GM23248 (cell line): ENCODE measurements at regions not wholly inside any gene's neighbourhood (a gene's known extent, or its start where the extent isn't known, plus 50 kb on each side); places are given as distances from the start of the nearest gene placed in this dataset.

ENCODE experiments used
- DNase-seq: peaks from one replicate; pipeline ENCODE4 v3.0.0-alpha.2; 2015
- H2AFZ ChIP-seq: fragments of 200-600 bp; sonication (generic); 2 replicates; pipeline ENCODE4 v1.6.1; 2016; ENCODE audit warnings: antibody characterized with exemption
- H3F3A ChIP-seq: fragments of 200-600 bp; sonication (generic); 2 replicates; pipeline ENCODE4 v1.6.1; 2016; ENCODE audit warnings: mild to moderate bottlenecking, antibody characterized with exemption, mixed run types; ENCODE audit not compliant: insufficient read depth
- H3K27ac ChIP-seq: fragments of 200-600 bp; sonication (generic); 2 replicates; pipeline ENCODE4 v1.5.1; 2016; ENCODE audit warnings: mild to moderate bottlenecking
- H3K27me3 ChIP-seq: fragments of 200-600 bp; sonication (generic); replicated peaks from 2 replicates; pipeline ENCODE4 v1.6.1; 2016; ENCODE audit warnings: mild to moderate bottlenecking; ENCODE audit not compliant: insufficient read depth
- H3K36me3 ChIP-seq: fragments of 200-600 bp; sonication (generic); 2 replicates; pipeline ENCODE4 v1.6.1; 2016; ENCODE audit warnings: low read depth, mild to moderate bottlenecking
- H3K4me1 ChIP-seq: fragments of 200-600 bp; sonication (generic); 2 replicates; pipeline ENCODE4 v1.6.1; 2016; ENCODE audit warnings: mild to moderate bottlenecking; ENCODE audit not compliant: insufficient read depth
- H3K4me2 ChIP-seq: fragments of 200-600 bp; sonication (generic); one replicate; pipeline ENCODE4 v1.6.1; 2016; ENCODE audit warnings: mild to moderate bottlenecking; ENCODE audit not compliant: unreplicated experiment
- H3K4me3 ChIP-seq: fragments of 200-600 bp; sonication (generic); 2 replicates; pipeline ENCODE4 v1.5.1; 2016; ENCODE audit warnings: mild to moderate bottlenecking
- H3K79me2 ChIP-seq: fragments of 200-600 bp; sonication (generic); 2 replicates; pipeline ENCODE4 v1.6.1; 2016; ENCODE audit warnings: mild to moderate bottlenecking; ENCODE audit not compliant: insufficient read depth
- H3K9ac ChIP-seq: fragments of 200-600 bp; sonication (generic); 2 replicates; pipeline ENCODE4 v1.6.1; 2016; ENCODE audit warnings: mild to moderate bottlenecking
- H3K9me2 ChIP-seq: fragments of 200-600 bp; sonication (generic); 2 replicates; pipeline ENCODE4 v1.6.1; 2016; ENCODE audit warnings: mixed run types, mild to moderate bottlenecking, moderate library complexity; ENCODE audit not compliant: insufficient read depth
- H3K9me3 ChIP-seq: fragments of 200-600 bp; sonication (generic); one replicate; pipeline ENCODE4 v1.6.1; 2017; ENCODE audit warnings: low read depth
- H4K20me1 ChIP-seq: fragments of 200-600 bp; sonication (generic); 2 replicates; pipeline ENCODE4 v1.6.0; 2016; ENCODE audit not compliant: insufficient read depth
- EZH2 ChIP-seq: fragments of 200-600 bp; sonication (generic); IDR thresholded peaks from 2 replicates; pipeline ENCODE4 v1.6.1; 2018; ENCODE audit warnings: antibody characterized with exemption, mild to moderate bottlenecking; ENCODE audit not compliant: insufficient read depth, poor library complexity, severe bottlenecking
- EZH2phosphoT487 ChIP-seq: fragments of 200-600 bp; sonication (generic); IDR thresholded peaks from 2 replicates; pipeline ENCODE4 v1.6.1; 2018; ENCODE audit warnings: antibody characterized with exemption, moderate library complexity, mild to moderate bottlenecking, low read depth; ENCODE audit not compliant: insufficient read depth
- WGBS, 2 experiments: methylation state at CpG; one replicate each; pipeline ENCODE4 v1.1.6; 2015 to 2017; ENCODE audit warnings: low lambda C conversion rate in 2 of 2, low coverage in 1 of 2; ENCODE audit errors: missing lambda C conversion rate in 2 of 2; 5-methylcytosine and 5-hydroxymethylcytosine counted together
- in situ Hi-C: fragments of 300-500 bp; cut with MboI; formaldehyde crosslinking; loops from 2 replicates; pipeline ENCODE4 v1.15.0; 2020

DNA sequence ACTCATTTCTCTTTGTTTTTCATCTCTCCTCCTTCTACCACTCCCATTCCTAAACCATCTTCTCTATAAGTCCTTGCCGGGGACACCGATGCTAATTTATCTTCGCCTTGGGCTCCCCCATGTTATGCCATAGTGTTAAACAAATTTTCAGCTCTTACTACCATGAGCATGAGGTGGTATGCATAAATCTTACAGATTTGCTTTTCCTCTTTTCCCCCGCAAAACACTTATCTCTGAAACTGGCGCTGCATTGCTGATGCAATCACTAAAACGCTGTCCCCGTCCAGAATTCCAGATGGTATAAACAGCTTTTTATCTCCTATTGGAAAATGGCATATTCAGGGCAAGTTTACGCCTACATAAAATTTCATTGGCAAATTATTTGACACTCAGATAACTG is 673.6 kb upstream of the CDH8 start:
- in situ Hi-C loops, result no loop called here

DNA sequence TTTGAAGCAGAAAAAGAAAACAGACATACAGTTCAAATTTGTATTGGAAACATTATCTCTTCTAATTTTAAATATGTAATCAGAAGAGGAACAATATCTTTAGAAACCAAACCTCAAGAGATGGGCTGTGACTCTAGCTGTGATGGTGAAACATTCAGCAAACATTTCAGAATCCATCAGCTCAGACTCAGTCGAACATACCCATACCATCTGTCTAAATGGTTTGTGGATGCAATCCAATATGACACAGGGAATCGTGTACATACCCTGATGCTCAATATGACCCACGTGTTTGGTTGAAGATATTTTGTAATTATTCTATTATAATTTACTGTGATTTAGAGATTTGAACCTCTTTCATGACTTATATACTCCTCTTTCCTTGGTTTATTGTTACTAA is 665.2 kb upstream of the CDH8 start:
- Histone ChIP-seq H3K27me3 (no peaks in the 10 kb centered on the region), H3K4me1 (no peaks in the 10 kb centered on the region), H4K20me1 (no peaks in the 10 kb centered on the region), H3K9me3 (no peaks in the 10 kb centered on the region), H3K79me2 (no peaks in the 10 kb centered on the region), H3F3A (no peaks in the 10 kb centered on the region), H2AFZ (no peak overlapping the region), H3K9ac (no peak overlapping the region), H3K27ac (no peak overlapping the region), H3K36me3 (no peaks in the 10 kb centered on the region), H3K4me3 (no peak overlapping the region), H3K4me2 (no peak overlapping the region), H3K9me2 (no peaks in the 10 kb centered on the region)
- no peak for TF ChIP-seq EZH2
- TF ChIP-seq EZH2phosphoT487, result no peak
- no peak for DNase-seq
- 1 to 3% methylated on average over 3 of the region's 3 CpGs for WGBS, 2 experiments
- in situ Hi-C loops, result no loop called here

More for the DNA sequence above, 673.6 kb upstream of the CDH8 start:
- WGBS, 2 experiments, result 69 to 72% methylated on average over 8 of the region's 8 CpGs
- Histone ChIP-seq H3K4me1 (no peaks in the 10 kb centered on the region), H3K27ac (no peak overlapping the region), H3K4me2 (no peak overlapping the region), H3K36me3 (no peaks in the 10 kb centered on the region), H3F3A (no peaks in the 10 kb centered on the region), H3K27me3 (no peaks in the 10 kb centered on the region), H3K79me2 (no peaks in the 10 kb centered on the region), H3K9ac (no peak overlapping the region), H2AFZ (no peak overlapping the region), H3K9me2 (no peaks in the 10 kb centered on the region), H3K9me3 (no peaks in the 10 kb centered on the region), H3K4me3 (no peak overlapping the region), H4K20me1 (no peaks in the 10 kb centered on the region)
- TF ChIP-seq EZH2 (no peak), EZH2phosphoT487 (no peak)
- no peak for DNase-seq

DNA sequence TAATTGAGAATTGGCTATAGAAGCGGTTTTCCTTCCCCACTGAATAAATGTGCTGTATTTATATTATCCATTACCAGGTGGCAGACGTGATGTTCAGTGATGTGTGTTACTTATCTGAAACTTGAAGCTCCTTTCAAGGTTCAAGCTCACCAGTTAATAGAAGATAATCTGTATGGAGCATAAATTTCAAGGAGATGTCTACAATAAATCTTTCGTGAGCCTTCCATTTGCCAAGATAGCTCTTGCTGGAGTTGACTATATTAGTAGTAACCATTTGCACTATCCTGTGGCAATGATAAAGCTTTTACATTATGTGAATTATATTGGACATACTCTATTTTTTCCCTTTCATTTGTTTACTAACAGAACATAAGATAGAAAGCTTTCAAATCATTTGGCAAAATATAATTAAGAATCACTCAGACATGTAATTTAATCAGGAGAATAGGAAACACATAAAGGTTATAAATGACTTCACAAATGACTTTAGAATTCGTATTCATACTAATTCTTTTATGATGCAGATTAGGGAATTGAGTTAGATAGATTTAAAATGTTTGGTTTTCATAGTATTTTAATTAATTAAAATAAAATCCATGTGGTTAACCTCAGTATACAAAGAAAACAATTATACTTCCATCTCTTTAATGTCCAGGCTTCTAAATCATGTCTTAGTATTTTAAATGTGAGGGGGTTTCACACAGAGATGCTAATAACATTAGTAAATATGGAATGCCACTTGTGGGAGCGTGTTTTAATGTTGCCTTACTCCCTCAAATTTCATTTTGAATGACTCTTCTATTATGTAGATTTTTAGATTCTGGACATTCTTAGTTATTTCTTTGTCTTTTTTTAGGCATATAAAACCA is 664.4 kb upstream of the CDH8 start:
- in situ Hi-C loops, result no loop called here
- no peak for DNase-seq
- Histone ChIP-seq H3K4me3 (no peak overlapping the region), H3K9me3 (no peaks in the 10 kb centered on the region), H3K27me3 (no peaks in the 10 kb centered on the region), H3K9ac (no peak overlapping the region), H2AFZ (no peak overlapping the region), H3F3A (no peaks in the 10 kb centered on the region), H3K27ac (no peak overlapping the region), H3K9me2 (no peaks in the 10 kb centered on the region), H3K4me1 (no peaks in the 10 kb centered on the region), H3K36me3 (no peaks in the 10 kb centered on the region), H4K20me1 (no peaks in the 10 kb centered on the region), H3K4me2 (no peak overlapping the region), H3K79me2 (no peaks in the 10 kb centered on the region)
- TF ChIP-seq EZH2phosphoT487 (no peak), EZH2 (no peak)
- WGBS, 2 experiments, result 26 to 30% methylated on average over 5 of the region's 5 CpGs

DNA sequence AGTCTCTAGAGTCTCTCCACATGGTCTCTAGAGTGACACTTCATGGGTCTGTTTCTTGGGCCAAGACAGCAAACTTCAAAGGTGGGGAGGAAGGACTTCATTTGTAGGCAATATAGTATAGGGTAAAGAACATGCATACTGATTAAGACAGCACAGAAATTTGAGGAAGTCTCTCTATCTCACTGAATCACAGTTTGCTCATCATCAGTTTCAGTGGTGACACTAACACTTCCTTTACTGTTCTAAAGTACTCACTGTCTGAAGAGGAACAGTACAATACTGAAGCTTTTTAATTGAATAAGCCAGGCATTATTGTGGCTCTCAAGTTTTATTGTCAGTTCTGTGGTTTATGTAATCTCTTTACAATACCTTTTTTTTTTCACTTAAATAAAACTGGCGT is 656.4 kb upstream of the CDH8 start:
- H4K20me1 ChIP-seq, result no peaks in the 10 kb centered on the region
- 8 to 37% methylated on average over 1 of the region's 1 CpG for WGBS, 2 experiments
- H3K27me3 ChIP-seq, result no peaks in the 10 kb centered on the region
- no peaks in the 10 kb centered on the region for H3K79me2 ChIP-seq
- H3K4me2 ChIP-seq, result no peak overlapping the region
- no peak for DNase-seq
- TF ChIP-seq EZH2 (no peak), EZH2phosphoT487 (no peak)
- H3F3A ChIP-seq, result no peaks in the 10 kb centered on the region
- H3K4me3 ChIP-seq, result no peak overlapping the region
- no peak overlapping the region for H3K9ac ChIP-seq
- no peak overlapping the region for H3K27ac ChIP-seq
- H3K9me3 ChIP-seq, result no peaks in the 10 kb centered on the region
- in situ Hi-C loops, result no loop called here
- H3K36me3 ChIP-seq, result no peaks in the 10 kb centered on the region
- H2AFZ ChIP-seq, result no peak overlapping the region
- no peaks in the 10 kb centered on the region for H3K9me2 ChIP-seq
- H3K4me1 ChIP-seq, result no peaks in the 10 kb centered on the region

DNA sequence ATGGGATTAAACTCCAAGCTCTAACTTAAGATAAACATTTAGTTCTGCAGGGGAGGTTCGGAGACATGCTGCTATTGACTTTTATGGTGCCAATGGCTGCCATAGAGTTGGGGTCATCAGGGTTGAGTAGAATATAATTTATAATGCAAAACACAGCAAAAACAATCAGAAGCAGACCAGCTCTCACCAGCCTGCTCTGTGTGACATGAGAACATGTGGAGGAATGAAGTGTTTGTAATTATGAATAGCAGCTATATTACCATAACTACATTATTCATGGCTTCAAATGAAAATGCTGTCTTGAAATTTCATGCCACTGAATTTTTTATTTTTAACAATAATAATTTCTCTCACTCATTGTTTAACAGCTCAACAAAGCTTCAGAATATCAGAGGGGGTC is 645.6 kb upstream of the CDH8 start:
- no peaks in the 10 kb centered on the region for H3K79me2 ChIP-seq
- TF ChIP-seq EZH2phosphoT487 (no peak), EZH2 (no peak)
- H3K36me3 ChIP-seq, result no peaks in the 10 kb centered on the region
- no peaks in the 10 kb centered on the region for H3K9me2 ChIP-seq
- H2AFZ ChIP-seq, result no peak overlapping the region
- H3K9me3 ChIP-seq, result no peaks in the 10 kb centered on the region
- H3K4me2 ChIP-seq, result no peak overlapping the region
- H3K4me1 ChIP-seq, result no peaks in the 10 kb centered on the region
- no peak overlapping the region for H3K27ac ChIP-seq
- H3K9ac ChIP-seq, result no peak overlapping the region
- in situ Hi-C loops, result no loop called here
- no peak for DNase-seq
- WGBS, 2 experiments, result 0% methylated on average over 1 of the region's 1 CpG
- no peaks in the 10 kb centered on the region for H3K27me3 ChIP-seq
- H3F3A ChIP-seq, result no peaks in the 10 kb centered on the region
- H4K20me1 ChIP-seq, result no peaks in the 10 kb centered on the region
- H3K4me3 ChIP-seq, result no peak overlapping the region
